Upper lobe of left lung (tissue), 6 donors: ENCODE measurements at regions not wholly inside any gene's neighbourhood (a gene's known extent, or its start where the extent isn't known, plus 50 kb on each side); places are given as distances from the start of the nearest gene placed in this dataset.

Experiments
- ATAC-seq, 2 donors: fragments of 200-7000 bp; cut with Tn5 transposase; one replicate each; pipeline ENCODE4 v1.9.1; 2022; ENCODE audit warnings: mild to moderate bottlenecking in 2 of 2, moderate library complexity in 2 of 2; ENCODE audit not compliant: low FRiP score in 2 of 2
- DNase-seq, 2 donors: peaks; one replicate each; pipeline ENCODE4 v3.0.0-alpha.2; 2019 to 2020
- H3K27ac ChIP-seq, 4 donors: fragments of 200-600 bp; sonication (generic); one replicate each; pipeline ENCODE4 v1.5.1; 2016 to 2019
- H3K27me3 ChIP-seq, 4 donors: fragments of 200-600 bp; sonication (generic); one replicate each; pipeline ENCODE4 v1.5.1; 2017 to 2019
- H3K36me3 ChIP-seq, 4 donors: fragments of 200-600 bp; sonication (generic); one replicate each; pipeline ENCODE4 v1.5.1; 2016 to 2019
- H3K4me1 ChIP-seq, 4 donors: fragments of 200-600 bp; sonication (generic); one replicate each; pipeline ENCODE4 v1.5.1; 2018 to 2019
- H3K4me3 ChIP-seq, 4 donors: fragments of 200-600 bp; sonication (generic); one replicate each; pipeline ENCODE4 v1.5.1; 2017 to 2019; ENCODE audit warnings: mild to moderate bottlenecking in 2 of 4, moderate library complexity in 1 of 4
- H3K9me3 ChIP-seq, 4 donors: fragments of 200-600 bp; sonication (generic); one replicate each; pipeline ENCODE4 v1.5.1; 2018 to 2019
- CTCF ChIP-seq, 6 experiments: fragments of 450-650 bp in 4 of 6; fragments of 200-600 bp in 2 of 6; sonication (generic) in 2 of 6; IDR thresholded peaks; one replicate each; pipeline ENCODE4 v1.5.1; 2016 to 2019; ENCODE audit warnings: antibody characterized with exemption in 6 of 6
- EP300 ChIP-seq, 4 donors: sonication (generic); formaldehyde crosslinking; IDR thresholded peaks; one replicate each; pipeline ENCODE4 v1.5.1; 2017; ENCODE audit warnings: antibody characterized with exemption in 4 of 4, control low read depth in 2 of 4
- POLR2A ChIP-seq, 4 donors: fragments of 450-650 bp; IDR thresholded peaks; one replicate each; pipeline ENCODE4 v1.5.1; 2016 to 2017; ENCODE audit warnings: antibody characterized with exemption in 4 of 4, mild to moderate bottlenecking in 2 of 4
- POLR2AphosphoS5 ChIP-seq, 2 donors: sonication (generic); formaldehyde crosslinking; IDR thresholded peaks; one replicate each; pipeline ENCODE4 v1.5.1; 2017; ENCODE audit warnings: antibody characterized with exemption in 2 of 2
- WGBS, 2 donors: methylation state at CpG; one replicate each; pipeline ENCODE4 v1.1.5; 2017 to 2018; 5-methylcytosine and 5-hydroxymethylcytosine counted together
- donor health status: DM: no; HTN: no; CAD: no; lungs with moderate emphysema.
- donor health status: DM: no; HTN: yes; CAD: no; lungs with severe emphysema.

- TF ChIP-seq CTCF (IDR thresholded peaks at IDR 0.05) (no peak), POLR2AphosphoS5 (IDR thresholded peaks at IDR 0.05) (no peak), POLR2A (IDR thresholded peaks at IDR 0.05) (no peak), EP300 (IDR thresholded peaks at IDR 0.05) (no peak)
- Histone ChIP-seq H3K4me3 (no peak overlapping the region), H3K4me1 (no peaks in the 10 kb centered on the region), H3K27ac (no peak overlapping the region), H3K9me3 (no peaks in the 10 kb centered on the region), H3K36me3 (no peaks in the 10 kb centered on the region), H3K27me3 (no peaks in the 10 kb centered on the region)
- 56 to 62% methylated on average over 1 of the region's 1 CpG for WGBS, 2 donors
- no peak for ATAC-seq
- no peak for DNase-seq
Measured at GRCh38 chr4:124785645-124786044, 73.1 kb upstream of the ANKRD50 start.

GRCh38 chr4:124783847-124784246, 71.3 kb upstream of the ANKRD50 start:
- DNase-seq = no peak
- Histone ChIP-seq H3K27me3 (no peaks in the 10 kb centered on the region), H3K9me3 (no peaks in the 10 kb centered on the region), H3K4me3 (no peak overlapping the region), H3K36me3 (no peaks in the 10 kb centered on the region), H3K27ac (no peak overlapping the region), H3K4me1 (no peaks in the 10 kb centered on the region)
- no peak for TF ChIP-seq EP300 (IDR thresholded peaks at IDR 0.05)
- TF ChIP-seq POLR2A (IDR thresholded peaks at IDR 0.05) = no peak
- TF ChIP-seq CTCF (IDR thresholded peaks at IDR 0.05) = no peak
- TF ChIP-seq POLR2AphosphoS5 (IDR thresholded peaks at IDR 0.05) = no peak
- ATAC-seq = no peak

GRCh38 chr4:124777007-124777406, 64.5 kb upstream of the ANKRD50 start:
- Histone ChIP-seq H3K36me3 (no peaks in the 10 kb centered on the region), H3K27me3 (no peaks in the 10 kb centered on the region), H3K4me1 (no peaks in the 10 kb centered on the region), H3K27ac (no peak overlapping the region), H3K9me3 (no peaks in the 10 kb centered on the region), H3K4me3 (no peak overlapping the region)
- WGBS, 2 donors = 53 to 63% methylated on average over 1 of the region's 1 CpG
- TF ChIP-seq POLR2A (IDR thresholded peaks at IDR 0.05) (no peak), EP300 (IDR thresholded peaks at IDR 0.05) (no peak), POLR2AphosphoS5 (IDR thresholded peaks at IDR 0.05) (no peak), CTCF (IDR thresholded peaks at IDR 0.05) (no peak)
- DNase-seq = no peak
- ATAC-seq = no peak

- no peak overlapping the region for H3K27ac ChIP-seq
- no peak for TF ChIP-seq POLR2AphosphoS5 (IDR thresholded peaks at IDR 0.05)
- TF ChIP-seq CTCF (IDR thresholded peaks at IDR 0.05) = no peak
- TF ChIP-seq POLR2A (IDR thresholded peaks at IDR 0.05) = no peak
- no peak for TF ChIP-seq EP300 (IDR thresholded peaks at IDR 0.05)
- 64 to 92% methylated on average over 2 of the region's 2 CpGs for WGBS, 2 donors
- no peak overlapping the region for H3K4me3 ChIP-seq
- H3K36me3 ChIP-seq = no peaks in the 10 kb centered on the region
- H3K9me3 ChIP-seq = no peaks in the 10 kb centered on the region
- H3K4me1 ChIP-seq = no peaks in the 10 kb centered on the region
- ATAC-seq = no peak
- no peak for DNase-seq
- H3K27me3 ChIP-seq = no peaks in the 10 kb centered on the region
Measured at GRCh38 chr4:124768596-124769365, 56.2 kb upstream of the ANKRD50 start.

GRCh38 chr4:124762956-124763355, 50.4 kb upstream of the ANKRD50 start:
- no peaks in the 10 kb centered on the region for H3K9me3 ChIP-seq
- H3K4me1 ChIP-seq = no peaks in the 10 kb centered on the region
- H3K36me3 ChIP-seq = no peaks in the 10 kb centered on the region
- H3K4me3 ChIP-seq = no peak overlapping the region
- DNase-seq (no peak), ATAC-seq (no peak)
- H3K27ac ChIP-seq = no peak overlapping the region
- no peaks in the 10 kb centered on the region for H3K27me3 ChIP-seq
- 63 to 70% methylated on average over 1 of the region's 1 CpG for WGBS, 2 donors
- TF ChIP-seq POLR2AphosphoS5 (IDR thresholded peaks at IDR 0.05) = no peak
- TF ChIP-seq CTCF (IDR thresholded peaks at IDR 0.05) = no peak
- TF ChIP-seq EP300 (IDR thresholded peaks at IDR 0.05) = no peak
- TF ChIP-seq POLR2A (IDR thresholded peaks at IDR 0.05) = no peak
